ENCODE measurements at regions not wholly inside any gene's neighbourhood (a gene's known extent, or its start where the extent isn't known, plus 50 kb on each side); places are given as distances from the start of the nearest gene placed in this dataset.

- no peak overlapping the region for H3K4ac ChIP-seq (ENCODE audit: low read depth in 1 of 2, low read length in 2 of 2)
- H3K4me3 ChIP-seq (ENCODE audit: insufficient read depth in 1 of 2, low read depth in 1 of 2, low read length in 2 of 2) = no peak overlapping the region
- no peak overlapping the region for H3K23ac ChIP-seq (ENCODE audit: low read length in 2 of 2)
- no peak overlapping the region for H2BK15ac ChIP-seq (ENCODE audit: low read depth, poor library complexity, severe bottlenecking)
- no peak overlapping the region for H3K14ac ChIP-seq (ENCODE audit: low read length in 2 of 2)
- no peak overlapping the region for H2AK5ac ChIP-seq (ENCODE audit: low read length, severe bottlenecking)
- no peaks in the 10 kb centered on the region for H3K36me3 ChIP-seq (ENCODE audit: control insufficient read depth in 1 of 2, insufficient read depth in 2 of 2, low read depth in 1 of 2, low read length in 2 of 2)
- H3K9me3 ChIP-seq (ENCODE audit: control insufficient read depth, low read length) = no peaks in the 10 kb centered on the region
- no peak overlapping the region for H3K18ac ChIP-seq (ENCODE audit: low read depth in 1 of 2, low read length in 2 of 2)
- H3K27ac ChIP-seq (ENCODE audit: low read length, poor library complexity, severe bottlenecking) = no peak overlapping the region
- no peaks in the 10 kb centered on the region for H3K79me1 ChIP-seq (replicated peaks; ENCODE audit: low read length, poor library complexity, severe bottlenecking)
- H2BK120ac ChIP-seq (ENCODE audit: low read depth, low read length) = no peak overlapping the region
- H3K4me1 ChIP-seq (ENCODE audit: control insufficient read depth, insufficient read depth, low read depth, low read length) = no peaks in the 10 kb centered on the region
- no peak overlapping the region for H3K9ac ChIP-seq (ENCODE audit: low read length)
- no peak overlapping the region for H4K91ac ChIP-seq (ENCODE audit: low read length)
- no peak overlapping the region for H2AFZ ChIP-seq (ENCODE audit: low read depth, low read length)
- WGBS = 56% methylated on average over 1 of the region's 1 CpG
- no peak overlapping the region for H2BK12ac ChIP-seq (ENCODE audit: low read length in 2 of 2)
- no peak overlapping the region for H3K4me2 ChIP-seq (ENCODE audit: low read length, poor library complexity, severe bottlenecking)
- no peak for DNase-seq
- no peak overlapping the region for H2BK5ac ChIP-seq (ENCODE audit: low read depth, low read length, poor library complexity, severe bottlenecking)
- no peaks in the 10 kb centered on the region for H3K27me3 ChIP-seq (ENCODE audit: control insufficient read depth in 1 of 2, insufficient read depth in 1 of 2, low read length in 2 of 2)
- H4K8ac ChIP-seq (ENCODE audit: low read length) = no peak overlapping the region
Observed at GRCh38 chr1:181911715-181912114, 149.8 kb downstream of the ZNF648 start.

GRCh38 chr1:181910905-181911304 is 150.6 kb downstream of the ZNF648 start:
- H3K14ac ChIP-seq (ENCODE audit: low read length in 2 of 2) = no peak overlapping the region
- no peak overlapping the region for H2BK15ac ChIP-seq (ENCODE audit: low read depth, poor library complexity, severe bottlenecking)
- H3K23ac ChIP-seq (ENCODE audit: low read length in 2 of 2) = no peak overlapping the region
- no peak overlapping the region for H4K8ac ChIP-seq (ENCODE audit: low read length)
- H2BK12ac ChIP-seq (ENCODE audit: low read length in 2 of 2) = no peak overlapping the region
- H2BK120ac ChIP-seq (ENCODE audit: low read depth, low read length) = no peak overlapping the region
- no peak overlapping the region for H3K9ac ChIP-seq (ENCODE audit: low read length)
- no peak overlapping the region for H2BK5ac ChIP-seq (ENCODE audit: low read depth, low read length, poor library complexity, severe bottlenecking)
- H3K9me3 ChIP-seq (ENCODE audit: control insufficient read depth, low read length) = no peaks in the 10 kb centered on the region
- no peak overlapping the region for H3K4ac ChIP-seq (ENCODE audit: low read depth in 1 of 2, low read length in 2 of 2)
- no peak overlapping the region for H3K18ac ChIP-seq (ENCODE audit: low read depth in 1 of 2, low read length in 2 of 2)
- H3K27ac ChIP-seq (ENCODE audit: low read length, poor library complexity, severe bottlenecking) = no peak overlapping the region
- H4K91ac ChIP-seq (ENCODE audit: low read length) = no peak overlapping the region
- H3K4me1 ChIP-seq (ENCODE audit: control insufficient read depth, insufficient read depth, low read depth, low read length) = no peaks in the 10 kb centered on the region
- no peak overlapping the region for H3K4me2 ChIP-seq (ENCODE audit: low read length, poor library complexity, severe bottlenecking)
- no peaks in the 10 kb centered on the region for H3K36me3 ChIP-seq (ENCODE audit: control insufficient read depth in 1 of 2, insufficient read depth in 2 of 2, low read depth in 1 of 2, low read length in 2 of 2)
- no peak overlapping the region for H2AK5ac ChIP-seq (ENCODE audit: low read length, severe bottlenecking)
- WGBS = 59% methylated on average over 2 of the region's 2 CpGs
- no peak overlapping the region for H3K4me3 ChIP-seq (ENCODE audit: insufficient read depth in 1 of 2, low read depth in 1 of 2, low read length in 2 of 2)
- no peak for DNase-seq
- H3K27me3 ChIP-seq (ENCODE audit: control insufficient read depth in 1 of 2, insufficient read depth in 1 of 2, low read length in 2 of 2) = no peaks in the 10 kb centered on the region
- no peak overlapping the region for H2AFZ ChIP-seq (ENCODE audit: low read depth, low read length)
- no peaks in the 10 kb centered on the region for H3K79me1 ChIP-seq (replicated peaks; ENCODE audit: low read length, poor library complexity, severe bottlenecking)

GRCh38 chr1:181909010-181909409 is 152.5 kb downstream of the ZNF648 start:
- no peak overlapping the region for H3K9ac ChIP-seq (ENCODE audit: low read length)
- no peaks in the 10 kb centered on the region for H3K9me3 ChIP-seq (ENCODE audit: control insufficient read depth, low read length)
- H2BK12ac ChIP-seq (ENCODE audit: low read length in 2 of 2) = no peak overlapping the region
- 38% methylated on average over 1 of the region's 1 CpG for WGBS
- no peak for DNase-seq
- H2AFZ ChIP-seq (ENCODE audit: low read depth, low read length) = no peak overlapping the region
- H3K18ac ChIP-seq (ENCODE audit: low read depth in 1 of 2, low read length in 2 of 2) = no peak overlapping the region
- no peak overlapping the region for H3K27ac ChIP-seq (ENCODE audit: low read length, poor library complexity, severe bottlenecking)
- H3K79me1 ChIP-seq (replicated peaks; ENCODE audit: low read length, poor library complexity, severe bottlenecking) = no peaks in the 10 kb centered on the region
- no peak overlapping the region for H3K4ac ChIP-seq (ENCODE audit: low read depth in 1 of 2, low read length in 2 of 2)
- H2AK5ac ChIP-seq (ENCODE audit: low read length, severe bottlenecking) = no peak overlapping the region
- no peak overlapping the region for H3K14ac ChIP-seq (ENCODE audit: low read length in 2 of 2)
- no peak overlapping the region for H3K23ac ChIP-seq (ENCODE audit: low read length in 2 of 2)
- no peak overlapping the region for H4K8ac ChIP-seq (ENCODE audit: low read length)
- H3K27me3 ChIP-seq (ENCODE audit: control insufficient read depth in 1 of 2, insufficient read depth in 1 of 2, low read length in 2 of 2) = no peaks in the 10 kb centered on the region
- H3K4me1 ChIP-seq (ENCODE audit: control insufficient read depth, insufficient read depth, low read depth, low read length) = no peaks in the 10 kb centered on the region
- H4K91ac ChIP-seq (ENCODE audit: low read length) = no peak overlapping the region
- H3K36me3 ChIP-seq (ENCODE audit: control insufficient read depth in 1 of 2, insufficient read depth in 2 of 2, low read depth in 1 of 2, low read length in 2 of 2) = no peaks in the 10 kb centered on the region
- H2BK5ac ChIP-seq (ENCODE audit: low read depth, low read length, poor library complexity, severe bottlenecking) = no peak overlapping the region
- H3K4me3 ChIP-seq (ENCODE audit: insufficient read depth in 1 of 2, low read depth in 1 of 2, low read length in 2 of 2) = no peak overlapping the region
- no peak overlapping the region for H2BK120ac ChIP-seq (ENCODE audit: low read depth, low read length)
- no peak overlapping the region for H3K4me2 ChIP-seq (ENCODE audit: low read length, poor library complexity, severe bottlenecking)
- H2BK15ac ChIP-seq (ENCODE audit: low read depth, poor library complexity, severe bottlenecking) = no peak overlapping the region

- 81% methylated on average over 5 of the region's 6 CpGs for WGBS
- no peak for DNase-seq
- H4K91ac ChIP-seq (ENCODE audit: low read length) = no peak overlapping the region
- H3K36me3 ChIP-seq (ENCODE audit: control insufficient read depth in 1 of 2, insufficient read depth in 2 of 2, low read depth in 1 of 2, low read length in 2 of 2) = no peaks in the 10 kb centered on the region
- no peak overlapping the region for H3K9ac ChIP-seq (ENCODE audit: low read length)
- H3K4me1 ChIP-seq (ENCODE audit: control insufficient read depth, insufficient read depth, low read depth, low read length) = no peaks in the 10 kb centered on the region
- H3K9me3 ChIP-seq (ENCODE audit: control insufficient read depth, low read length) = no peaks in the 10 kb centered on the region
- H4K8ac ChIP-seq (ENCODE audit: low read length) = no peak overlapping the region
- no peak overlapping the region for H3K27ac ChIP-seq (ENCODE audit: low read length, poor library complexity, severe bottlenecking)
- H2BK5ac ChIP-seq (ENCODE audit: low read depth, low read length, poor library complexity, severe bottlenecking) = no peak overlapping the region
- H2BK15ac ChIP-seq (ENCODE audit: low read depth, poor library complexity, severe bottlenecking) = no peak overlapping the region
- H2BK120ac ChIP-seq (ENCODE audit: low read depth, low read length) = no peak overlapping the region
- no peak overlapping the region for H3K14ac ChIP-seq (ENCODE audit: low read length in 2 of 2)
- no peak overlapping the region for H2AFZ ChIP-seq (ENCODE audit: low read depth, low read length)
- no peak overlapping the region for H3K4ac ChIP-seq (ENCODE audit: low read depth in 1 of 2, low read length in 2 of 2)
- H3K4me3 ChIP-seq (ENCODE audit: insufficient read depth in 1 of 2, low read depth in 1 of 2, low read length in 2 of 2) = no peak overlapping the region
- no peaks in the 10 kb centered on the region for H3K27me3 ChIP-seq (ENCODE audit: control insufficient read depth in 1 of 2, insufficient read depth in 1 of 2, low read length in 2 of 2)
- H3K4me2 ChIP-seq (ENCODE audit: low read length, poor library complexity, severe bottlenecking) = no peak overlapping the region
- H3K18ac ChIP-seq (ENCODE audit: low read depth in 1 of 2, low read length in 2 of 2) = no peak overlapping the region
- no peaks in the 10 kb centered on the region for H3K79me1 ChIP-seq (replicated peaks; ENCODE audit: low read length, poor library complexity, severe bottlenecking)
- no peak overlapping the region for H2AK5ac ChIP-seq (ENCODE audit: low read length, severe bottlenecking)
- no peak overlapping the region for H2BK12ac ChIP-seq (ENCODE audit: low read length in 2 of 2)
- H3K23ac ChIP-seq (ENCODE audit: low read length in 2 of 2) = no peak overlapping the region
Observed at GRCh38 chr1:181906631-181907030, 154.9 kb downstream of the ZNF648 start.
